Ishikawa (cell line): ENCODE measurements at regions not wholly inside any gene's neighbourhood (a gene's known extent, or its start where the extent isn't known, plus 50 kb on each side); places are given as distances from the start of the nearest gene placed in this dataset.

Experiments used
- CEBPB ChIP-seq: IDR thresholded peaks from 2 replicates; pipeline ENCODE4 v1.6.1; 2012
- CREB1 ChIP-seq: IDR thresholded peaks from 2 replicates; pipeline ENCODE4 v1.6.1; 2012; ENCODE audit warnings: low read depth
- EP300 ChIP-seq: IDR thresholded peaks from 2 replicates; pipeline ENCODE4 v1.6.1; 2012; ENCODE audit warnings: borderline replicate concordance
- FOXM1 ChIP-seq: IDR thresholded peaks from 2 replicates; pipeline ENCODE4 v1.6.1; 2012; ENCODE audit warnings: low read depth, borderline replicate concordance
- MAX ChIP-seq: IDR thresholded peaks from 2 replicates; pipeline ENCODE4 v1.6.1; 2012
- RAD21 ChIP-seq: IDR thresholded peaks from 2 replicates; pipeline ENCODE4 v1.6.1; 2012; ENCODE audit warnings: low read depth
- REST ChIP-seq: IDR thresholded peaks from 2 replicates; pipeline ENCODE4 v1.6.1; 2012; ENCODE audit warnings: low read depth, mild to moderate bottlenecking
- TAF1 ChIP-seq: IDR thresholded peaks from 2 replicates; pipeline ENCODE4 v1.6.1; 2012; ENCODE audit warnings: low read depth, mild to moderate bottlenecking
- YY1 ChIP-seq: IDR thresholded peaks from 2 replicates; pipeline ENCODE4 v1.6.1; 2012; ENCODE audit warnings: low read depth
- ZBTB7A ChIP-seq: IDR thresholded peaks from 2 replicates; pipeline ENCODE4 v1.6.1; 2012; ENCODE audit warnings: low read depth

GRCh38 chr3:127462111-127462655 lies 128.3 kb downstream of the TPRA1 start:
- TF ChIP-seq RAD21: no peak
- TF ChIP-seq TAF1: no peak
- TF ChIP-seq YY1: no peak
- TF ChIP-seq REST: no peak
- TF ChIP-seq EP300: no peak
- no peak for TF ChIP-seq FOXM1
- TF ChIP-seq CREB1: no peak
- TF ChIP-seq ZBTB7A: no peak
- no peak for TF ChIP-seq MAX
- no peak for TF ChIP-seq CEBPB
